Uterus (tissue), 3 donors: ENCODE measurements at regions not wholly inside any gene's neighbourhood (a gene's known extent, or its start where the extent isn't known, plus 50 kb on each side); places are given as distances from the start of the nearest gene placed in this dataset.
"Not testable (repeated sequence)": the region's sequence is repeated elsewhere in the genome, so short reads cannot be mapped to it uniquely, and the experiment has no call there.

Experiments
- DNase-seq, 2 donors: peaks; one replicate each; pipeline ENCODE4 v3.0.0-alpha.2; 2019 to 2020
- H3K27ac ChIP-seq, 2 donors: fragments of 200-600 bp; sonication (generic); 1 replicate in 1 of 2; 2 replicates in 1 of 2; pipeline ENCODE4 v1.5.1; 2016 to 2018
- H3K27me3 ChIP-seq, 2 donors: fragments of 200-600 bp; sonication (generic); one replicate each; pipeline ENCODE4 v1.5.1; 2018 to 2019; ENCODE audit warnings: control low read depth in 1 of 2
- H3K36me3 ChIP-seq, 2 donors: fragments of 200-600 bp; sonication (generic); one replicate each; pipeline ENCODE4 v1.5.1; 2019; ENCODE audit warnings: control low read depth in 1 of 2
- H3K4me1 ChIP-seq, 2 donors: fragments of 200-600 bp; sonication (generic); one replicate each; pipeline ENCODE4 v1.5.1; 2018 to 2019; ENCODE audit warnings: control low read depth in 1 of 2
- H3K4me3 ChIP-seq, 2 donors: fragments of 200-600 bp; sonication (generic); 1 replicate in 1 of 2; 2 replicates in 1 of 2; pipeline ENCODE4 v1.5.1; 2018 to 2019; ENCODE audit warnings: mild to moderate bottlenecking in 1 of 2
- H3K9me3 ChIP-seq, 2 donors: fragments of 200-600 bp; sonication (generic); one replicate each; pipeline ENCODE4 v1.5.1; 2019; ENCODE audit warnings: control low read depth in 1 of 2
- POLR2A ChIP-seq, 2 donors: fragments of 450-650 bp; IDR thresholded peaks; one replicate each; pipeline ENCODE4 v1.6.1; 2016; ENCODE audit warnings: antibody characterized with exemption in 2 of 2, mild to moderate bottlenecking in 1 of 2, moderate library complexity in 1 of 2
- intact Hi-C: fragments of 100-400 bp; cut with DNase I; formaldehyde crosslinking; loops from one replicate; pipeline ENCODE4 v1.15.1; 2023; ENCODE audit warnings: low total_unique reads
- TF ChIP-seq, protein P1 (sequence below), 4 experiments: fragments of 200-600 bp in 2 of 4; fragments of 450-650 bp in 2 of 4; sonication (generic) in 2 of 4; IDR thresholded peaks; one replicate each; pipeline ENCODE4 v1.5.1; 2016 to 2019; ENCODE audit warnings: antibody characterized with exemption in 4 of 4, mild to moderate bottlenecking in 2 of 4, moderate library complexity in 1 of 4
- donor health status: DM: yes; HTN: yes; CAD: no.

DNA sequence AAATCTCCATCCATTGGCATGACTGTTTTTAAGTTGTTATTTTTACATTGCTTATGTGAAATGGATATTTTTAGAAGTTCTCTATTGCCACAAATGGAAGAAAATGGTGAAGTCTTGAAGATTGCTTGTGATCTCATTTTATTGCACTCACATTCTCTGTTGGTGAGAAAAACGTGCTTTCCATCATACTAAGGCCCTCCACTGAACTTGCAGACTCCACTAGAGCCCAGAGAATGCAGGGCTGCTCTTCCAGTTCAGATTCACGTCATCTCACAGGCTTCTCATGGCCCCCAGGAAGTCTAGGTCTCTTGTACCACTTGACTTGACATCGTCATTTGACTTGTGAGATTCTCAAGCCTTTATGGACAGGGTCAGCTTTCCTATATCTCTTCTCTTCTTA, 254.8 kb upstream of the COPS8 start:
- Histone ChIP-seq H3K27me3 (no peaks in the 10 kb centered on the region), H3K9me3 (no peaks in the 10 kb centered on the region), H3K27ac (peak overlapping the region in 1 of 2 donors; percentile 46), H3K36me3 (no peaks in the 10 kb centered on the region), H3K4me1 (no peaks in the 10 kb centered on the region), H3K4me3 (no peak overlapping the region)
- intact Hi-C loops = no loop called here
- TF ChIP-seq, protein P1, sequence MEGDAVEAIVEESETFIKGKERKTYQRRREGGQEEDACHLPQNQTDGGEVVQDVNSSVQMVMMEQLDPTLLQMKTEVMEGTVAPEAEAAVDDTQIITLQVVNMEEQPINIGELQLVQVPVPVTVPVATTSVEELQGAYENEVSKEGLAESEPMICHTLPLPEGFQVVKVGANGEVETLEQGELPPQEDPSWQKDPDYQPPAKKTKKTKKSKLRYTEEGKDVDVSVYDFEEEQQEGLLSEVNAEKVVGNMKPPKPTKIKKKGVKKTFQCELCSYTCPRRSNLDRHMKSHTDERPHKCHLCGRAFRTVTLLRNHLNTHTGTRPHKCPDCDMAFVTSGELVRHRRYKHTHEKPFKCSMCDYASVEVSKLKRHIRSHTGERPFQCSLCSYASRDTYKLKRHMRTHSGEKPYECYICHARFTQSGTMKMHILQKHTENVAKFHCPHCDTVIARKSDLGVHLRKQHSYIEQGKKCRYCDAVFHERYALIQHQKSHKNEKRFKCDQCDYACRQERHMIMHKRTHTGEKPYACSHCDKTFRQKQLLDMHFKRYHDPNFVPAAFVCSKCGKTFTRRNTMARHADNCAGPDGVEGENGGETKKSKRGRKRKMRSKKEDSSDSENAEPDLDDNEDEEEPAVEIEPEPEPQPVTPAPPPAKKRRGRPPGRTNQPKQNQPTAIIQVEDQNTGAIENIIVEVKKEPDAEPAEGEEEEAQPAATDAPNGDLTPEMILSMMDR (IDR thresholded peaks at IDR 0.05) = no peak
- TF ChIP-seq POLR2A (IDR thresholded peaks at IDR 0.05) = no peak
- no peak for DNase-seq

DNA sequence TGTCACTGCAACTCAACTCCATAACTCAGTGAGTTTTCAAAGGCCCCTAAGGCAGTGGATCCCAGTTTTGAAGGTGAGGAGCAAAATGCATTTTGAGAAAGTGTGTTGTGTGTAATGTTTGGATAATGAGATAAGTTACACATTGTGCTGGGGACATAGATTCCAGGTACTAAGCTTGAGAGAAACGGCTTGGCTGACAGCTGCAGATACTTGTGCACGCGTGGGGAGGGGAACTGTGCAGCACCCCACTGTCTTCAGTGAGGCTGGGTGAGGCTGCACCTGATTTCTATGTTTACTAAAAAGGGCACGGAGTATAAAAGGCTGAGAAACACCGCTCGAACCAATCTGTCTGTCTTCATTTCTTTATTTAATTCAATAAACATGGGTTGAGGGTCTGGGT, 254.0 kb upstream of the COPS8 start:
- Histone ChIP-seq H3K4me3 (no peak overlapping the region), H3K36me3 (no peaks in the 10 kb centered on the region), H3K4me1 (no peaks in the 10 kb centered on the region), H3K27ac (peak overlapping the region in 1 of 2 donors; percentile 18), H3K9me3 (no peaks in the 10 kb centered on the region), H3K27me3 (no peaks in the 10 kb centered on the region)
- TF ChIP-seq, protein P1 (IDR thresholded peaks at IDR 0.05) = no peak
- TF ChIP-seq POLR2A (IDR thresholded peaks at IDR 0.05) = no peak
- DNase-seq = no peak
- intact Hi-C loops = no loop called here

DNA sequence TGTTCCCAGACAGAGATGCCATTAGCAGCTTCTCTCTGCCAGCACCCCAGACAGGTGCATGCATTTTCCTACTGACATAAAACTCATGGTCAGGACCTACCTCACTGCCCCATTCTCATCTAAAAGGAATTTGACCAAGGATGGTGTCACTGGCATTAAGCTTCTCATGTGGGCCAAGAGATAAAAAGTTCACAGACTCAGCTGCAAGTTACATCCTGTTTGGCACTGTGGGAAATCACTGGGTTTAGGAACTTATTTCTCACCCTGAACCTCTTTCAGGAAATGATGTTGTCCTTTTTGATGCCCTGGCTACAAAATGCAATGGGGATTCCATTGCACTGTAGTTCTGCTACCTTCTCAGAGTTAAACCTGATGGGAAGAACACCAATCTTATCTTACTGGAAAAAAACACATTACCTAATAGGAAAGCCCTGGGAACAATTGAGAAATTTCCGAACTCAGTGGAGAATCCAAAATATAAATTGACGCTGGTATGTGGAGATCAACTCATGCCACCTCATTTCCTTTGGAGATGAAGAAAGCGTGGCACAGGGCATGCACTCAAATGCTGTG, 252.1 kb upstream of the COPS8 start:
- Histone ChIP-seq H3K4me1 (no peaks in the 10 kb centered on the region), H3K4me3 (no peak overlapping the region), H3K36me3 (no peaks in the 10 kb centered on the region), H3K27ac (no peak overlapping the region), H3K9me3 (no peaks in the 10 kb centered on the region), H3K27me3 (no peaks in the 10 kb centered on the region)
- no peak for TF ChIP-seq POLR2A (IDR thresholded peaks at IDR 0.05)
- TF ChIP-seq, protein P1 (IDR thresholded peaks at IDR 0.05) = no peak
- no peak for DNase-seq
- intact Hi-C loops = no loop called here

DNA sequence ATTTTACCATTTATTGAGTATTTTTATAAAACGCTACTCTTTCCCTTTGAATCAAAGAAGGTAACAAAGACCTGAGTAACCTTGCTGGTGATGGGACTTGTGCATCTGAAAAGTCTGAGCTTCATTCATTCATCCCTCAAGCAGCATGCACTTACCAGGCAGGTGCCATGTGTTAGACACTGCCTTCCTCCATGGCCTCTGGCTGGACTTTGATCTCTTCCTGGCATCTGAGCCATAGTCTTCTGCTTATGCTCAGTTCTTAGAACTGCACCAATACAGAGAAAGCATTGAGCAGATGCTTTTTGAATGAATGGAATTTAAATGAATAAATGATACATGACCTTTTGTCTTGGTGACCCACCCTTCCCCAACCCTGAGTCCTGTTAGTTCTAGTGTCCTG, 251.4 kb upstream of the COPS8 start:
- Histone ChIP-seq H3K36me3 (no peaks in the 10 kb centered on the region), H3K4me1 (no peaks in the 10 kb centered on the region), H3K9me3 (no peaks in the 10 kb centered on the region), H3K4me3 (no peak overlapping the region), H3K27ac (no peak overlapping the region), H3K27me3 (no peaks in the 10 kb centered on the region)
- TF ChIP-seq, protein P1 (IDR thresholded peaks at IDR 0.05) = no peak
- TF ChIP-seq POLR2A (IDR thresholded peaks at IDR 0.05) = no peak
- intact Hi-C loops = no loop called here
- DNase-seq = no peak

DNA sequence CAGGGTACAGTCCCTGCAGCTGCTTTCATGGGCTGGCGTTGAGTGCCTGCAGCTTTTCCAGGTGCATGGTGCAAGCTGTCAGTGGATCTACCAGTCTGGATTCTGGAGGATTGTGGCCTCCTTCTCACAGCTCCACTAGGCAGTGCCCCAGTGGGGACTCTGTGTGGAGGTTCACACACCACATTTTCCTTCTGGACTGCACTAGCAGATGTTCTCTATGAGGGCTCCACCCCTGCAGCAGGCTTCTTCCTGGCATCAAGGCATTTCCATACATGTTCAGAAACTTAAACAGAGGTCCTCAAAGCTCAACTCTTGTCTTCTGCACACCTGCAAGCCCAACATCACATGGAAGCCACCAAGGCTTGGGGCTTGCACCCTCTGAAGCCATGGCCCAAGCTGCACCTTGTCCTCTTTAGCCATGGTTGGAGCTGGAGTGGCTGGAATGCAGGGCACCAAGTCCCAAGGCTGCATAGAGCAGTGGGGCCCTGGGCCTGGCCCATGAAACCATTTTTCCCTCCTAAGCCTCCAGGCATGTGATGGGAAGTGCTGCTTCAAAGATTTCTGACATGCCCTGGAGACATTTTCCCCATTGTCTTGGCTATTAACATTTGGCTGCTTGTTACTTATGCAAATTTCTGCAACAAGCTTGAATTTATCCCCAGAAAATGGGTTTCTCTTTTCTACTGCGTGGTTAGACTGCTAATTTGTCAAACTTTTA, 250.2 kb upstream of the COPS8 start:
- Histone ChIP-seq H3K36me3 (no peaks in the 10 kb centered on the region), H3K4me3 (no peak overlapping the region), H3K9me3 (no peaks in the 10 kb centered on the region), H3K27ac (no peak overlapping the region), H3K4me1 (no peaks in the 10 kb centered on the region), H3K27me3 (no peaks in the 10 kb centered on the region)
- TF ChIP-seq POLR2A (IDR thresholded peaks at IDR 0.05) = no peak
- TF ChIP-seq, protein P1 (IDR thresholded peaks at IDR 0.05) = no peak
- no peak for DNase-seq
- intact Hi-C loops = no loop called here

DNA sequence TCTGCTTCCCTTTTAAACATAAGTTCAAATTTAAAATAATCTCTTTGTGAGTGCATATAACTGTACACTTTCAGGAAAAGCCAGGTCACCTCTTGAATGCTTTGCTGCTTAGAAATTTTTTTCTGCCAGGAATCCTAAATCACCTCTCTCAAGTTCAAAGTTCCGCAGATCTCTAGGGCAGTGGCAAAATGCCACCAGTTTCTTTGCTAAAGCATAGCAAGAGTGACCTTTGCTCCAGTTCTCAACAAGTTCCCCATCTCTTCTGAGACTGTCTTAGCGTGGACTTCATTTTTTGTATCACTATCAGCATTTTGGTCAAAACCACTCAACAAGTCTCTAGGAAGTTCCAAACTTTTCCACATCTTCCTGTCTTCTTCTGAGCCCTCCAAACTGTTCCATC, 249.7 kb upstream of the COPS8 start:
- H3K4me3 ChIP-seq, H3K27ac ChIP-seq, DNase-seq, H3K4me1 ChIP-seq, H3K9me3 ChIP-seq, H3K27me3 ChIP-seq, H3K36me3 ChIP-seq, intact Hi-C loops: not testable (repeated sequence)
